BLaER1 treated with 17β-estradiol and CSF1 and Interleukin-3, amounts not matched to agents 10 nM and 100 nM (cell line): ENCODE measurements at regions not wholly inside any gene's neighbourhood (a gene's known extent, or its start where the extent isn't known, plus 50 kb on each side); places are given as distances from the start of the nearest gene placed in this dataset.

Source experiments
- H3K27ac ChIP-seq, 11 experiments: shearing (Covaris generic); formaldehyde crosslinking; 2 replicates each; pipeline ENCODE4 v1.8.1; 2022
- H3K27me3 ChIP-seq, 11 experiments: shearing (Covaris generic); formaldehyde crosslinking; 2 replicates each; pipeline ENCODE4 v1.8.1; 2022
- H3K36me3 ChIP-seq, 11 experiments: shearing (Covaris generic); formaldehyde crosslinking; 2 replicates each; pipeline ENCODE4 v1.8.1; 2022
- H3K4me1 ChIP-seq, 10 experiments: shearing (Covaris generic); formaldehyde crosslinking; 2 replicates each; pipeline ENCODE4 v1.8.1; 2022
- H3K4me2 ChIP-seq, 11 experiments: shearing (Covaris generic); formaldehyde crosslinking; 2 replicates each; pipeline ENCODE4 v1.8.1; 2022
- H3K4me3 ChIP-seq, 10 experiments: shearing (Covaris generic); formaldehyde crosslinking; 2 replicates each; pipeline ENCODE4 v1.8.1; 2022
- H3K9ac ChIP-seq, 11 experiments: shearing (Covaris generic); formaldehyde crosslinking; 2 replicates each; pipeline ENCODE4 v1.8.1; 2022
- H3K9me3 ChIP-seq, 11 experiments: shearing (Covaris generic); formaldehyde crosslinking; replicated peaks in 1 of 11; 2 replicates each; pipeline ENCODE4 v1.8.1; 2022
- H4K20me1 ChIP-seq, 11 experiments: shearing (Covaris generic); formaldehyde crosslinking; 2 replicates each; pipeline ENCODE4 v1.8.1; 2022
- Cebpa-rat ChIP-seq, 11 experiments: shearing (Covaris generic); IDR thresholded peaks; 2 replicates each; pipeline ENCODE4 v1.8.1; 2022

DNA sequence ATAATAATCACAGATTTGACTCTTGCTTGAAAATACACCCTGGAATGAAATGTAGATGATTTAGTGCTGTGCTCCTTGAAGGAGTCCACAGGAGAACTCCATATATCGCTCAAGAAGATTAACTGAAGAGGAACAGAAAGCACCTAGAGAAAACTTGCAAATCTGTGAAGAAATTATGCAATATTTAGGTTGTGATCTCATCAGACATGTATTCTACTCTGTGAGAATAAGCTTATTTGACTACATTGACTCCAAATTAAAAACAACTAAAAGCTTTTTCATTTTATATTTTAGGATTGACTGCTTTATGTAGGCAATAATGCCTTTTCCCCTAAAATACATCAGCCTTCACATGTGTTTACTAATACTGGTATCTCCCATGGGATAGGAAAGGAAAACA is 906.6 kb upstream of the LRATD1 start:
- Histone ChIP-seq H3K4me2 (no peak overlapping the region), H3K9me3 (no peaks in the 10 kb centered on the region), H3K4me3 (no peak overlapping the region), H3K36me3 (no peaks in the 10 kb centered on the region), H3K9ac (no peak overlapping the region), H3K27ac (no peak overlapping the region), H3K27me3 (no peaks in the 10 kb centered on the region), H4K20me1 (no peaks in the 10 kb centered on the region), H3K4me1 (no peaks in the 10 kb centered on the region)
- no peak for TF ChIP-seq Cebpa-rat (IDR thresholded peaks at IDR 0.05)

DNA sequence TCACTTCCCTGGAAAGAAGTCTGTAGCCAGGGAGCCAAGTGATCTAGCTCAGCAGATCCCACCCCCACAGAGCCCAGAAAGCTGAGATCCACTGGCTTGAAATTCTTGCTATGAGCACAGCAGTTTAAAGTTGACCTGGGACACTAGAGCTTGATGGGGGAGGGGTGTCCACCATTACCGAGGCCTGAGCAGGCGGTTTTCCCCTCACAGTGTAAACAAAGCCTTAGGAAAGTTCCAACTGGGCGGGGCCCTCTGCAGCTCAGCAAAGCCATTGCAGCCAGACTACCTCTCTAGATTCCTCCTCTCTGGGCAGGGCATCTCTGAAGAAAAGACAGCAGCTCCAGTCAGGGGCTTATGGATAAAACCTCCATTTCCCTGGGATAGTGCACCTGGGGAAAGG is 887.2 kb upstream of the LRATD1 start:
- Histone ChIP-seq H3K36me3 (no peaks in the 10 kb centered on the region), H3K4me2 (no peak overlapping the region), H3K27me3 (no peaks in the 10 kb centered on the region), H3K4me3 (no peak overlapping the region), H3K9ac (no peak overlapping the region), H4K20me1 (no peaks in the 10 kb centered on the region), H3K9me3 (peaks cover 0 to 20% (median 11%) of the 10 kb centered on the region in 11 experiments; a peak in 9 of 22 replicates), H3K27ac (no peak overlapping the region), H3K4me1 (no peaks in the 10 kb centered on the region)
- TF ChIP-seq Cebpa-rat (IDR thresholded peaks at IDR 0.05) = no peak

DNA sequence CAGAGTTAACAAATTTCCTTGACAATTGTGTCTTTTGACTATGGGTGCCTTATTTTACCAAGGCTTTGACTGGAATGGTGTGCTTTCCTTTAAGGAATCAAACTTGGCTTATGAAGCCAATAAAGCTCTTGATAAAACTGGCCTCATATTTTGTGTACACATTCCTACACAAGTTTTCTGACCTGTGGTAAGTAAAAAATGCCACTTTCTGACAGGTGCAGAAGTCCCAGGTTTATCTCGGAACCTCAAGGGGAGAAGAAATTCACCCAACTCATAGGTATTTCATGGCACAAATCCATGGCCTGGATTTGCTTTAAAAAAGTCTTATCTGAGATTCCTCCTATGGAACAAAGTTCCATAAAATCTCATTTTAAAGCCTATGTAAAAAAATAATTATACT is 880.6 kb upstream of the LRATD1 start:
- Histone ChIP-seq H4K20me1 (no peaks in the 10 kb centered on the region), H3K4me1 (no peaks in the 10 kb centered on the region), H3K9me3 (peaks cover 0 to 9% (median 0%) of the 10 kb centered on the region in 11 experiments; a peak in 3 of 22 replicates), H3K27ac (no peak overlapping the region), H3K4me2 (no peak overlapping the region), H3K27me3 (no peaks in the 10 kb centered on the region), H3K4me3 (no peak overlapping the region), H3K36me3 (no peaks in the 10 kb centered on the region), H3K9ac (no peak overlapping the region)
- TF ChIP-seq Cebpa-rat (IDR thresholded peaks at IDR 0.05) = no peak

DNA sequence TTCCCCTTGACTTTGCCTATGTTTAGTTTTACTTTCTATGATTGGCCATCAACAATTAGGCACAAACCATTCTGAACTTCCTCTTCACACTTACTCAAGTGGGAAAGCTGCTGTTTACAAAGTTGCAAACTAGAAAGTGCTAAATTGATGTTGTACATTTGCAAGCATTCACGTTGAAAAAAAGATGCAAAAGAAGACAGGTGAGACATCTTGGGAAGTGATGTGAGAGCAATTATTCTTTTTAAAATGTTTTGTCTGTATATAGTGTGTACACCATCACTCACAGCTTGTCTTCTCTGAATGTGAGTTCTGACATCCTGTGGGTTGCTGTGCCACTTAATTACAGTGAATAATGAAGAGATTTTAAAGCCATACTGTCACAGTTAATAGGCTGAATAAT is 874.1 kb upstream of the LRATD1 start:
- Histone ChIP-seq H3K36me3 (no peaks in the 10 kb centered on the region), H3K27me3 (no peaks in the 10 kb centered on the region), H3K4me3 (no peak overlapping the region), H3K27ac (no peak overlapping the region), H3K4me2 (peak overlapping the region in 2 of 11 experiments; percentile 1 to 46; a peak in 1 of 22 replicates), H4K20me1 (no peaks in the 10 kb centered on the region), H3K9me3 (no peaks in the 10 kb centered on the region), H3K4me1 (peaks cover 0 to 18% (median 0%) of the 10 kb centered on the region in 10 experiments; a peak in 3 of 20 replicates), H3K9ac (no peak overlapping the region)
- no peak for TF ChIP-seq Cebpa-rat (IDR thresholded peaks at IDR 0.05)

DNA sequence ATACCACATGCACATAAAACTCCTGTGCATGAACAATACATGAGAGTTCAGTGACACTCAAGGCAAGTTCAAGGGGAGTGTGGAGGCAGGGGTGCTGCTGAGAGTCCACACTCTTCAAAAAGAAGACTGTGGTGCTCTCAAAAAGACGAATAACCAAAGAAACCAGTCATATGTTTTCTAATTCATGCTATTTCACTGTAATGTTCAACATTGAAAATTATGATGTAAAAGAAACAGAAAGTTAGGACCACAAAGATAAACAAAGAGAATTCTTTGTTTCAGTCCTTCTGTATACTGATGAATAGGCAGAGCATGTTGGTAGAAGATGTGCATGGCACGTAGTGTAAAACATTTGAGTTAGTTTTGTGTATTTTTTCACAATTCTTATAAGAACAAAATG is 864.2 kb upstream of the LRATD1 start:
- no peak overlapping the region for H3K4me3 ChIP-seq
- no peaks in the 10 kb centered on the region for H3K9me3 ChIP-seq
- H3K27ac ChIP-seq = no peak overlapping the region
- no peak for TF ChIP-seq Cebpa-rat (IDR thresholded peaks at IDR 0.05)
- no peak overlapping the region for H3K9ac ChIP-seq
- no peaks in the 10 kb centered on the region for H3K4me1 ChIP-seq
- no peaks in the 10 kb centered on the region for H4K20me1 ChIP-seq
- no peak overlapping the region for H3K4me2 ChIP-seq
- no peaks in the 10 kb centered on the region for H3K36me3 ChIP-seq
- no peaks in the 10 kb centered on the region for H3K27me3 ChIP-seq

DNA sequence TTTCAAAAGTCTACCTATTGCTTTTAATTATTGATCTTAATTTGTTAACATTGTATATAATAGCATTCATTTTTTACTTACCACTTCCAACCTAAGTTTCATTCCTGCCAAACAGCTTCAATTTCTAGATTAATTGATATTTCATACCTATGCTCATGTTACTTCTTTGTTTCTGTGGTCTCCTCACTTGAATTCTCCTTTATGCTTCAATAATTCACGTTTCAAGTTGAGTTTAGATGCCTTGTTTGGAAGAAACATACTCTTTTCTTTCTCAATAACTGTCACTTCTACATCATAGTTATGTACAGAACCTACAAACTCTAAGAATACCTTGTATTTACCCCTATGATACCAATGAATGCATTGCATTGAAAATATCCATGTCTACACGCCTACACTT is 862.2 kb upstream of the LRATD1 start:
- no peak overlapping the region for H3K27ac ChIP-seq
- no peaks in the 10 kb centered on the region for H3K36me3 ChIP-seq
- no peak for TF ChIP-seq Cebpa-rat (IDR thresholded peaks at IDR 0.05)
- no peaks in the 10 kb centered on the region for H3K4me1 ChIP-seq
- H3K4me2 ChIP-seq = no peak overlapping the region
- H3K9ac ChIP-seq = no peak overlapping the region
- no peaks in the 10 kb centered on the region for H3K27me3 ChIP-seq
- H4K20me1 ChIP-seq = no peaks in the 10 kb centered on the region
- H3K9me3 ChIP-seq = no peaks in the 10 kb centered on the region
- H3K4me3 ChIP-seq = no peak overlapping the region

DNA sequence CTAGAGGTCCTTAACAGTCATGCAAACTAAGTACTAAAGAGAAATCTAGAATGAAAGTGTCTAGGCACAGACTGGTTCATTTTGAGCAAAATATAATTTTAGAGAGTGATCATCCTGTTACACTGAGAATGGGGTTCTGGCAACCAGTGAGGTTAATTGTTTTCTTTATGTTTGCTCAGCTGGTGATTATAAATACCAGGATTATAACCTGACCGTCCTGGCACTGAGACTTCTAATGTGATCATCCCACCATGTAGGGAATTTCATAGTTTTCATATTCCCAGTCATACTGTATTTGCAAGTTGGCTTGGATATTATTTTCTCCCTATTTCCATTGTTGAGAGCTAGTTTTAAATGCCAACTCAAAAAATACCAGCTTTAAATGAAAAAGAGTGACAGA is 852.5 kb upstream of the LRATD1 start:
- no peaks in the 10 kb centered on the region for H3K27me3 ChIP-seq
- no peak overlapping the region for H3K27ac ChIP-seq
- no peaks in the 10 kb centered on the region for H3K9me3 ChIP-seq
- H3K36me3 ChIP-seq = no peaks in the 10 kb centered on the region
- no peaks in the 10 kb centered on the region for H3K4me1 ChIP-seq
- H3K4me2 ChIP-seq = no peak overlapping the region
- TF ChIP-seq Cebpa-rat (IDR thresholded peaks at IDR 0.05) = no peak
- H4K20me1 ChIP-seq = no peaks in the 10 kb centered on the region
- H3K4me3 ChIP-seq = no peak overlapping the region
- no peak overlapping the region for H3K9ac ChIP-seq

DNA sequence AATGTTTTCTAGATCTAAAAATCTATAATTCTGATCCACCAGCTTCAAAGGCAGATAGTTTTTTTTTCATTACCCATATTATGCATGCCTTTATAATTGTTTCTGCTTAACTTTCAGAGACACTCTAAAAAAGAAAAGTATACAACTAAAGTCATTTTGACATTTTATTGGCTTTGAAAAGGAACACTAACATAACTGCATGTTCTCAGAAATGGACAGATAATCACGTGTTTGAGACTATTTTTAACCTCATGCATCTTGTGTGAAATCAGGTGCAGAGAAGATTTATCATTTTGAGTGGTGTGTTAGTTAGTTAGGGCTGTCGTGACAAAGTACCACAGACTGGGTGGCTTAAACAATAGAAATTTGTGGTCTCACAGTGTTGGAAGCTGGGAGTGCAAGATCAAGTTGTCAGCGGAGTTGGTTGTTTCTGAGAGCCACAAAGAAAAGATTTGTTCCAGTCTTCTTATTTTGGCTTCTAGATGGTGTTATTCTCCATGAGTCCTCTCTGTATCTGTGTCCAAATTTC is 841.4 kb upstream of the LRATD1 start:
- Histone ChIP-seq H3K27me3 (no peaks in the 10 kb centered on the region), H3K4me2 (no peak overlapping the region), H3K27ac (no peak overlapping the region), H3K36me3 (no peaks in the 10 kb centered on the region), H3K9ac (no peak overlapping the region), H4K20me1 (no peaks in the 10 kb centered on the region), H3K4me1 (no peaks in the 10 kb centered on the region), H3K4me3 (no peak overlapping the region), H3K9me3 (no peaks in the 10 kb centered on the region)
- no peak for TF ChIP-seq Cebpa-rat (IDR thresholded peaks at IDR 0.05)

DNA sequence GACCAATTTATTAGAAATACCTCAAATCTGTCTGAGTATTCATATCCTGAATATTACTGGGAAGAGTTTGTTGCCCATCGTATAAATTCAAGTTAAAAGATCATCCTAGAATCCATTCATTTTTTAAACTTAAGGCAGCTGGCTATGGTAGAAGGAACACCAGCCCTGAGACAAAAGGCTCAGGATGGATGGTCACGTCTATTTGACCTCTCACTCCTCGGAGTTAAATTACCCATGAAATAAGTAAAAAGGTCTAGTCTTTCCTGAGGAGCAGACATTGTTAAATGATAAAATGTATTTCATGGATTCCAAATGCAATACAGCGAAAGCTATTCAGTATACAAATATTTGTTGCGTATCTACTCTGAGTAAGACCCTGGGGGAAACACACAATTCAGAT is 826.0 kb upstream of the LRATD1 start:
- TF ChIP-seq Cebpa-rat (IDR thresholded peaks at IDR 0.05) = no peak
- Histone ChIP-seq H4K20me1 (no peaks in the 10 kb centered on the region), H3K27ac (no peak overlapping the region), H3K4me1 (no peaks in the 10 kb centered on the region), H3K9ac (no peak overlapping the region), H3K4me2 (no peak overlapping the region), H3K9me3 (0 out of 22 replicates have a peak, but pooled peaks cover 0 to 3% (median 0%) of the 10 kb centered on the region in 11 experiments), H3K36me3 (no peaks in the 10 kb centered on the region), H3K27me3 (no peaks in the 10 kb centered on the region), H3K4me3 (no peak overlapping the region)

DNA sequence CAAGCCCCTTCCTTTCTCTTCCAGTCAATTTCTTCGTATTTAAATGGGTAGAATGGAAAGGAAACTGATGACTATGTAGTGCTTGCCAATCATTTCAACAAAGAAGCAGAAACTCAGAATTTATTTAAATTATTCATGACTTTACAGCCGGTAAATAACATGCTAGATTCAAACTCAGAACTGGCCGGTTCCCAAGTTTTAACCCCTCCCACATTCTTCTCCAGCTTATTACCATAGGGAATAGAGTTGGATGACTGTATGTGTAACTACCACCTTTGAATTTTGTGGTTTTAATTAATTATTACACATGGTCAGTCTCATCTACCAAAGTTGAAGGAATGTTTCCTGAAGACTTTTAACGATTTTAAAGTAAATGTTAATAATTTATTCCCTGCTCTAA is 819.3 kb upstream of the LRATD1 start:
- Histone ChIP-seq H3K4me2 (no peak overlapping the region), H3K4me1 (no peaks in the 10 kb centered on the region), H3K4me3 (no peak overlapping the region), H3K36me3 (no peaks in the 10 kb centered on the region), H3K9me3 (no peaks in the 10 kb centered on the region), H4K20me1 (no peaks in the 10 kb centered on the region), H3K27me3 (no peaks in the 10 kb centered on the region), H3K9ac (no peak overlapping the region), H3K27ac (no peak overlapping the region)
- no peak for TF ChIP-seq Cebpa-rat (IDR thresholded peaks at IDR 0.05)
